ENCODE measurements at regions not wholly inside any gene's neighbourhood (a gene's known extent, or its start where the extent isn't known, plus 50 kb on each side); places are given as distances from the start of the nearest gene placed in this dataset.
"Not testable (repeated sequence)": the region's sequence is repeated elsewhere in the genome, so short reads cannot be mapped to it uniquely, and the experiment has no call there.

GRCh38 chr3:6737630-6738029 is 123.3 kb upstream of the GRM7 start:
- Histone ChIP-seq H3K4me3 (ENCODE audit: low read length) (no peak overlapping the region), H3K27ac (ENCODE audit: low read length) (no peak overlapping the region), H3K4me1 (ENCODE audit: control insufficient read depth, insufficient read depth, low read length) (no peaks in the 10 kb centered on the region), H3K9me3 (ENCODE audit: control insufficient read depth, low read length) (no peaks in the 10 kb centered on the region), H3K27me3 (ENCODE audit: control insufficient read depth, insufficient read depth) (no peaks in the 10 kb centered on the region)
- intact Hi-C loops (cut with DNase I), result no loop called here
- 79% methylated on average over 2 of the region's 2 CpGs for WGBS
- ATAC-seq (no peak), DNase-seq (no peak)

- Histone ChIP-seq H3K9me3 (ENCODE audit: control insufficient read depth, low read length) (no peaks in the 10 kb centered on the region), H3K4me1 (ENCODE audit: control insufficient read depth, insufficient read depth, low read length) (no peaks in the 10 kb centered on the region), H3K27ac (ENCODE audit: low read length) (no peak overlapping the region), H3K27me3 (ENCODE audit: control insufficient read depth, insufficient read depth) (no peaks in the 10 kb centered on the region), H3K4me3 (ENCODE audit: low read length) (no peak overlapping the region)
- 43% methylated on average over 3 of the region's 3 CpGs for WGBS
- intact Hi-C loops (cut with DNase I), result no loop called here
- DNase-seq, result no peak
- ATAC-seq, result no peak
These were observed 121.6 kb upstream of the GRM7 start for GRCh38 chr3:6739288-6739687.

GRCh38 chr3:6743067-6743720 is 117.7 kb upstream of the GRM7 start:
- H3K4me3 ChIP-seq (ENCODE audit: low read length), result no peak overlapping the region
- ATAC-seq (no peak), DNase-seq (no peak)
- WGBS, result 82% methylated on average over 7 of the region's 7 CpGs
- H3K27ac ChIP-seq (ENCODE audit: low read length), result no peak overlapping the region
- intact Hi-C loops (cut with DNase I), result no loop called here
- H3K9me3 ChIP-seq (ENCODE audit: control insufficient read depth, low read length), result no peaks in the 10 kb centered on the region
- H3K27me3 ChIP-seq (ENCODE audit: control insufficient read depth, insufficient read depth), result no peaks in the 10 kb centered on the region
- H3K4me1 ChIP-seq (ENCODE audit: control insufficient read depth, insufficient read depth, low read length), result no peaks in the 10 kb centered on the region

GRCh38 chr3:6746443-6746842 is 114.5 kb upstream of the GRM7 start:
- WGBS, result 90% methylated on average over 9 of the region's 9 CpGs
- intact Hi-C loops (cut with DNase I), result no loop called here

GRCh38 chr3:6747017-6747416 is 113.9 kb upstream of the GRM7 start:
- intact Hi-C loops (cut with DNase I), result no loop called here
- ATAC-seq, result no peak
- 77% methylated on average over 4 of the region's 4 CpGs for WGBS
- Histone ChIP-seq H3K27me3 (ENCODE audit: control insufficient read depth, insufficient read depth) (no peaks in the 10 kb centered on the region), H3K4me3 (ENCODE audit: low read length) (no peak overlapping the region), H3K4me1 (ENCODE audit: control insufficient read depth, insufficient read depth, low read length) (no peaks in the 10 kb centered on the region), H3K9me3 (ENCODE audit: control insufficient read depth, low read length) (no peaks in the 10 kb centered on the region), H3K27ac (ENCODE audit: low read length) (no peak overlapping the region)
- DNase-seq, result no peak

More at GRCh38 chr3:6746443-6746842, 114.5 kb upstream of the GRM7 start:
- H3K4me1 ChIP-seq (ENCODE audit: control insufficient read depth, insufficient read depth, low read length), result no peaks in the 10 kb centered on the region
- H3K9me3 ChIP-seq (ENCODE audit: control insufficient read depth, low read length), result no peaks in the 10 kb centered on the region
- no peak overlapping the region for H3K4me3 ChIP-seq (ENCODE audit: low read length)
- ATAC-seq, result no peak
- no peaks in the 10 kb centered on the region for H3K27me3 ChIP-seq (ENCODE audit: control insufficient read depth, insufficient read depth)
- no peak overlapping the region for H3K27ac ChIP-seq (ENCODE audit: low read length)
- no peak for DNase-seq

GRCh38 chr3:6750782-6751181 is 110.1 kb upstream of the GRM7 start:
- Histone ChIP-seq H3K4me1 (ENCODE audit: control insufficient read depth, insufficient read depth, low read length) (no peaks in the 10 kb centered on the region), H3K27me3 (ENCODE audit: control insufficient read depth, insufficient read depth) (no peaks in the 10 kb centered on the region), H3K9me3 (ENCODE audit: control insufficient read depth, low read length) (no peaks in the 10 kb centered on the region), H3K27ac (ENCODE audit: low read length) (no peak overlapping the region), H3K4me3 (ENCODE audit: low read length) (no peak overlapping the region)
- intact Hi-C loops (cut with DNase I), result no loop called here
- ATAC-seq (no peak), DNase-seq (no peak)

- H3K4me1 ChIP-seq (ENCODE audit: control insufficient read depth, insufficient read depth, low read length), result no peaks in the 10 kb centered on the region
- H3K9me3 ChIP-seq (ENCODE audit: control insufficient read depth, low read length), result no peaks in the 10 kb centered on the region
- H3K27me3 ChIP-seq (ENCODE audit: control insufficient read depth, insufficient read depth), result no peaks in the 10 kb centered on the region
- H3K4me3 ChIP-seq (ENCODE audit: low read length), result no peak overlapping the region
- no peak overlapping the region for H3K27ac ChIP-seq (ENCODE audit: low read length)
- DNase-seq (no peak), ATAC-seq (no peak)
- intact Hi-C loops (cut with DNase I), result no loop called here
- 69% methylated on average over 2 of the region's 2 CpGs for WGBS
These were observed 107.4 kb upstream of the GRM7 start for GRCh38 chr3:6753536-6753935.

- 89% methylated on average over 28 of the region's 32 CpGs for WGBS
These were observed 91.2 kb upstream of the GRM7 start for GRCh38 chr3:6769532-6770396.

GRCh38 chr3:6770397-6770690 is 90.6 kb upstream of the GRM7 start:
- intact Hi-C loops (cut with DNase I), result no loop called here
- no peak overlapping the region for H3K27ac ChIP-seq (ENCODE audit: low read length)
- H3K9me3 ChIP-seq (ENCODE audit: control insufficient read depth, low read length), result no peaks in the 10 kb centered on the region
- DNase-seq (no peak), ATAC-seq (no peak)
- no peaks in the 10 kb centered on the region for H3K27me3 ChIP-seq (ENCODE audit: control insufficient read depth, insufficient read depth)
- no peaks in the 10 kb centered on the region for H3K4me1 ChIP-seq (ENCODE audit: control insufficient read depth, insufficient read depth, low read length)
- no peak overlapping the region for H3K4me3 ChIP-seq (ENCODE audit: low read length)

More at GRCh38 chr3:6769532-6770396, 91.2 kb upstream of the GRM7 start:
- H3K27ac ChIP-seq (ENCODE audit: low read length); H3K9me3 ChIP-seq (ENCODE audit: control insufficient read depth, low read length); DNase-seq; H3K4me3 ChIP-seq (ENCODE audit: low read length); intact Hi-C loops (cut with DNase I); H3K4me1 ChIP-seq (ENCODE audit: control insufficient read depth, insufficient read depth, low read length); ATAC-seq; H3K27me3 ChIP-seq (ENCODE audit: control insufficient read depth, insufficient read depth): not testable (repeated sequence)

GRCh38 chr3:6771171-6771570 is 89.7 kb upstream of the GRM7 start:
- Histone ChIP-seq H3K27me3 (ENCODE audit: control insufficient read depth, insufficient read depth) (no peaks in the 10 kb centered on the region), H3K4me1 (ENCODE audit: control insufficient read depth, insufficient read depth, low read length) (no peaks in the 10 kb centered on the region), H3K27ac (ENCODE audit: low read length) (no peak overlapping the region), H3K9me3 (ENCODE audit: control insufficient read depth, low read length) (no peaks in the 10 kb centered on the region), H3K4me3 (ENCODE audit: low read length) (no peak overlapping the region)
- ATAC-seq (no peak), DNase-seq (no peak)
- 66% methylated on average over 5 of the region's 5 CpGs for WGBS
- intact Hi-C loops (cut with DNase I), result no loop called here

- Histone ChIP-seq H3K4me3 (ENCODE audit: low read length) (no peak overlapping the region), H3K27ac (ENCODE audit: low read length) (no peak overlapping the region), H3K27me3 (ENCODE audit: control insufficient read depth, insufficient read depth) (no peaks in the 10 kb centered on the region), H3K9me3 (ENCODE audit: control insufficient read depth, low read length) (no peaks in the 10 kb centered on the region), H3K4me1 (ENCODE audit: control insufficient read depth, insufficient read depth, low read length) (no peaks in the 10 kb centered on the region)
- ATAC-seq, result no peak
- intact Hi-C loops (cut with DNase I), result no loop called here
- DNase-seq, result no peak
- WGBS, result 80% methylated on average over 6 of the region's 6 CpGs
These were observed 81.8 kb upstream of the GRM7 start for GRCh38 chr3:6779140-6779539.

Data from right cardiac atrium (tissue), 5 donors.